GM23338 (cell line): ENCODE measurements at regions not wholly inside any gene's neighbourhood (a gene's known extent, or its start where the extent isn't known, plus 50 kb on each side); places are given as distances from the start of the nearest gene placed in this dataset.

Source experiments
- CREB1 ChIP-seq: fragments of 250-450 bp; sonication (Bioruptor Pico); IDR thresholded peaks from 2 replicates; pipeline ENCODE4 v1.5.0; 2020; ENCODE audit warnings: low read depth, mild to moderate bottlenecking, moderate library complexity
- EZH2 ChIP-seq: fragments of 200-600 bp; sonication (generic); IDR thresholded peaks from one replicate; pipeline ENCODE4 v1.8.0; 2017; ENCODE audit warnings: antibody characterized with exemption, mild to moderate bottlenecking, low read depth; ENCODE audit not compliant: unreplicated experiment
- EZH2phosphoT487 ChIP-seq: fragments of 200-600 bp; sonication (generic); IDR thresholded peaks from one replicate; pipeline ENCODE4 v1.8.1; 2018; ENCODE audit warnings: antibody characterized with exemption; ENCODE audit not compliant: unreplicated experiment
- POLR2AphosphoS5 ChIP-seq: IDR thresholded peaks from 2 replicates; pipeline ENCODE4 v1.6.1; 2016; ENCODE audit warnings: antibody characterized with exemption, low read depth
- REST ChIP-seq: IDR thresholded peaks from one replicate; pipeline ENCODE4 v1.6.1; 2018; ENCODE audit warnings: antibody characterized with exemption; ENCODE audit not compliant: unreplicated experiment
- ZNF331 ChIP-seq: fragments of 250-450 bp; sonication (Bioruptor Pico); IDR thresholded peaks from 2 replicates; pipeline ENCODE4 v1.5.0; 2020; ENCODE audit warnings: low read depth, mild to moderate bottlenecking, moderate library complexity
- TF ChIP-seq, protein P1 (sequence below), 2 experiments: fragments of 200-600 bp in 1 of 2; sonication (generic) in 1 of 2; conservative IDR thresholded peaks; 2 replicates each; pipeline versions ENCODE4 v1.5.1 to v1.6.1; 2016 to 2017; ENCODE audit warnings: antibody characterized with exemption in 2 of 2, low read depth in 2 of 2, mild to moderate bottlenecking in 2 of 2, moderate library complexity in 1 of 2

GRCh38 chr2:4718777-4719176 lies 973.4 kb upstream of the SOX11 start:
- no peak for TF ChIP-seq EZH2phosphoT487
- TF ChIP-seq, protein P1, sequence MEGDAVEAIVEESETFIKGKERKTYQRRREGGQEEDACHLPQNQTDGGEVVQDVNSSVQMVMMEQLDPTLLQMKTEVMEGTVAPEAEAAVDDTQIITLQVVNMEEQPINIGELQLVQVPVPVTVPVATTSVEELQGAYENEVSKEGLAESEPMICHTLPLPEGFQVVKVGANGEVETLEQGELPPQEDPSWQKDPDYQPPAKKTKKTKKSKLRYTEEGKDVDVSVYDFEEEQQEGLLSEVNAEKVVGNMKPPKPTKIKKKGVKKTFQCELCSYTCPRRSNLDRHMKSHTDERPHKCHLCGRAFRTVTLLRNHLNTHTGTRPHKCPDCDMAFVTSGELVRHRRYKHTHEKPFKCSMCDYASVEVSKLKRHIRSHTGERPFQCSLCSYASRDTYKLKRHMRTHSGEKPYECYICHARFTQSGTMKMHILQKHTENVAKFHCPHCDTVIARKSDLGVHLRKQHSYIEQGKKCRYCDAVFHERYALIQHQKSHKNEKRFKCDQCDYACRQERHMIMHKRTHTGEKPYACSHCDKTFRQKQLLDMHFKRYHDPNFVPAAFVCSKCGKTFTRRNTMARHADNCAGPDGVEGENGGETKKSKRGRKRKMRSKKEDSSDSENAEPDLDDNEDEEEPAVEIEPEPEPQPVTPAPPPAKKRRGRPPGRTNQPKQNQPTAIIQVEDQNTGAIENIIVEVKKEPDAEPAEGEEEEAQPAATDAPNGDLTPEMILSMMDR (conservative IDR thresholded peaks at IDR 0.05; ENCODE audit: low read depth in 2 of 2) = no peak
- TF ChIP-seq CREB1 (CRISPR knock-in tag) = no peak
- TF ChIP-seq REST = no peak
- TF ChIP-seq POLR2AphosphoS5 = no peak
- TF ChIP-seq ZNF331 (CRISPR knock-in tag) = no peak
- TF ChIP-seq EZH2 = no peak
